NB4 (cell line): ENCODE measurements at regions not wholly inside any gene's neighbourhood (a gene's known extent, or its start where the extent isn't known, plus 50 kb on each side); places are given as distances from the start of the nearest gene placed in this dataset.

Experiments used
- MYC ChIP-seq: IDR thresholded peaks from 2 replicates; pipeline ENCODE4 v1.6.1; 2011; ENCODE audit warnings: low read depth, low read length
- POLR2A ChIP-seq: IDR thresholded peaks from 2 replicates; pipeline ENCODE4 v1.6.1; 2011; ENCODE audit warnings: mild to moderate bottlenecking; ENCODE audit not compliant: insufficient read length; ENCODE audit errors: extremely low read depth
- TF ChIP-seq, protein P1 (sequence below): IDR thresholded peaks from one replicate; pipeline ENCODE4 v1.5.1; 2012; ENCODE audit warnings: low read depth, low read length

- TF ChIP-seq, protein P1, sequence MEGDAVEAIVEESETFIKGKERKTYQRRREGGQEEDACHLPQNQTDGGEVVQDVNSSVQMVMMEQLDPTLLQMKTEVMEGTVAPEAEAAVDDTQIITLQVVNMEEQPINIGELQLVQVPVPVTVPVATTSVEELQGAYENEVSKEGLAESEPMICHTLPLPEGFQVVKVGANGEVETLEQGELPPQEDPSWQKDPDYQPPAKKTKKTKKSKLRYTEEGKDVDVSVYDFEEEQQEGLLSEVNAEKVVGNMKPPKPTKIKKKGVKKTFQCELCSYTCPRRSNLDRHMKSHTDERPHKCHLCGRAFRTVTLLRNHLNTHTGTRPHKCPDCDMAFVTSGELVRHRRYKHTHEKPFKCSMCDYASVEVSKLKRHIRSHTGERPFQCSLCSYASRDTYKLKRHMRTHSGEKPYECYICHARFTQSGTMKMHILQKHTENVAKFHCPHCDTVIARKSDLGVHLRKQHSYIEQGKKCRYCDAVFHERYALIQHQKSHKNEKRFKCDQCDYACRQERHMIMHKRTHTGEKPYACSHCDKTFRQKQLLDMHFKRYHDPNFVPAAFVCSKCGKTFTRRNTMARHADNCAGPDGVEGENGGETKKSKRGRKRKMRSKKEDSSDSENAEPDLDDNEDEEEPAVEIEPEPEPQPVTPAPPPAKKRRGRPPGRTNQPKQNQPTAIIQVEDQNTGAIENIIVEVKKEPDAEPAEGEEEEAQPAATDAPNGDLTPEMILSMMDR = no peak
- TF ChIP-seq POLR2A (no peak), MYC (no peak)
Observed at GRCh38 chr5:7050986-7051385, 337.8 kb downstream of the TENT4A start.
